SK-N-SH treated with all-trans-retinoic acid at 6 μM for 48 hours (cell line): ENCODE measurements at regions not wholly inside any gene's neighbourhood (a gene's known extent, or its start where the extent isn't known, plus 50 kb on each side); places are given as distances from the start of the nearest gene placed in this dataset.

Experiments
- ATAC-seq: fragments of 200-7000 bp; cut with Tn5 transposase; 3 replicates; pipeline ENCODE4 v1.9.1; 2020; ENCODE audit warnings: mild to moderate bottlenecking, moderate library complexity
- ARNTL ChIP-seq: fragments of 450-650 bp; formaldehyde crosslinking; IDR thresholded peaks from 2 replicates; pipeline ENCODE4 v1.5.0; 2020; ENCODE audit warnings: low read depth, mild to moderate bottlenecking, moderate library complexity, borderline replicate concordance
- BACH2 ChIP-seq: fragments of 250-450 bp; sonication (Bioruptor Pico); IDR thresholded peaks from 2 replicates; pipeline ENCODE4 v1.9.0; 2021; ENCODE audit warnings: mild to moderate bottlenecking, borderline replicate concordance
- CREB5 ChIP-seq: fragments of 250-450 bp; sonication (Bioruptor Pico); IDR thresholded peaks from 2 replicates; pipeline ENCODE4 v1.5.1; 2020; ENCODE audit warnings: low read depth, mild to moderate bottlenecking, moderate library complexity
- CSDC2 ChIP-seq: fragments of 250-450 bp; sonication (Bioruptor Pico); IDR thresholded peaks from 2 replicates; pipeline ENCODE4 v1.5.0; 2020; ENCODE audit warnings: mild to moderate bottlenecking, moderate library complexity
- ESRRG ChIP-seq: fragments of 250-450 bp; sonication (Bioruptor Pico); IDR thresholded peaks from 2 replicates; pipeline ENCODE4 v1.6.1; 2021; ENCODE audit warnings: mild to moderate bottlenecking
- GLIS3 ChIP-seq: fragments of 250-450 bp; sonication (Bioruptor Pico); IDR thresholded peaks from 2 replicates; pipeline ENCODE4 v1.5.0; 2020; ENCODE audit warnings: mild to moderate bottlenecking, moderate library complexity
- ISL1 ChIP-seq: fragments of 250-450 bp; sonication (Bioruptor Pico); IDR thresholded peaks from 2 replicates; pipeline ENCODE4 v2.1.2; 2022; ENCODE audit warnings: mild to moderate bottlenecking, moderate library complexity
- OSR1 ChIP-seq: fragments of 250-450 bp; sonication (Bioruptor Pico); IDR thresholded peaks from 2 replicates; pipeline ENCODE4 v1.8.0; 2022; ENCODE audit warnings: moderate library complexity, mild to moderate bottlenecking, inconsistent platforms
- POU6F1 ChIP-seq: fragments of 250-450 bp; sonication (Bioruptor Pico); IDR thresholded peaks from 2 replicates; pipeline ENCODE4 v1.8.0; 2021; ENCODE audit warnings: low read depth, mild to moderate bottlenecking, moderate library complexity, borderline replicate concordance
- PPARA ChIP-seq: fragments of 250-450 bp; sonication (Bioruptor Pico); IDR thresholded peaks from 2 replicates; pipeline ENCODE4 v1.5.0; 2020; ENCODE audit warnings: mild to moderate bottlenecking, borderline replicate concordance
- RARB ChIP-seq: fragments of 250-450 bp; sonication (Bioruptor Pico); IDR thresholded peaks from 2 replicates; pipeline ENCODE4 v1.8.0; 2021; ENCODE audit warnings: mild to moderate bottlenecking, moderate library complexity
- SNAI2 ChIP-seq: fragments of 250-450 bp; sonication (Bioruptor Pico); IDR thresholded peaks from 2 replicates; pipeline ENCODE4 v1.5.0; 2020; ENCODE audit warnings: mild to moderate bottlenecking, moderate library complexity
- TCF4 ChIP-seq: fragments of 250-450 bp; sonication (Bioruptor Pico); IDR thresholded peaks from 2 replicates; pipeline ENCODE4 v1.8.0; 2021; ENCODE audit warnings: mild to moderate bottlenecking, moderate library complexity, borderline replicate concordance
- TOX ChIP-seq: fragments of 250-450 bp; sonication (Bioruptor Pico); IDR thresholded peaks from 2 replicates; pipeline ENCODE4 v1.8.0; 2021; ENCODE audit warnings: mild to moderate bottlenecking, moderate library complexity, borderline replicate concordance
- TSHZ2 ChIP-seq: fragments of 250-450 bp; sonication (Bioruptor Pico); IDR thresholded peaks from 2 replicates; pipeline ENCODE4 v1.5.0; 2020; ENCODE audit warnings: mild to moderate bottlenecking, moderate library complexity
- ZC3H10 ChIP-seq: fragments of 250-450 bp; sonication (Bioruptor Pico); IDR thresholded peaks from 2 replicates; pipeline ENCODE4 v1.5.1; 2021; ENCODE audit warnings: mild to moderate bottlenecking, moderate library complexity
- ZFP3 ChIP-seq: fragments of 250-450 bp; sonication (Bioruptor Pico); IDR thresholded peaks from 2 replicates; pipeline ENCODE4 v1.5.0; 2020; ENCODE audit warnings: mild to moderate bottlenecking, moderate library complexity
- ZFP30 ChIP-seq: fragments of 450-650 bp; formaldehyde crosslinking; IDR thresholded peaks from 2 replicates; pipeline ENCODE4 v1.5.0; 2022; ENCODE audit warnings: mild to moderate bottlenecking, moderate library complexity
- ZNF565 ChIP-seq: fragments of 450-650 bp; formaldehyde crosslinking; conservative IDR thresholded peaks from 2 replicates; pipeline ENCODE4 v1.5.0; 2020; ENCODE audit warnings: low read depth, mild to moderate bottlenecking, moderate library complexity
- ZNF70 ChIP-seq: fragments of 450-650 bp; formaldehyde crosslinking; IDR thresholded peaks from 2 replicates; pipeline ENCODE4 v1.5.0; 2020; ENCODE audit warnings: mild to moderate bottlenecking, moderate library complexity
- ZNF8 ChIP-seq: fragments of 450-650 bp; formaldehyde crosslinking; IDR thresholded peaks from 2 replicates; pipeline ENCODE4 v1.5.0; 2020; ENCODE audit warnings: mild to moderate bottlenecking, moderate library complexity
- TF ChIP-seq, protein P1 (sequence below): fragments of 250-450 bp; sonication (Bioruptor Pico); IDR thresholded peaks from 2 replicates; pipeline ENCODE4 v1.8.0; 2020; ENCODE audit warnings: mild to moderate bottlenecking, moderate library complexity, borderline replicate concordance
- TF ChIP-seq, protein P2 (sequence below): fragments of 250-450 bp; sonication (Bioruptor Pico); IDR thresholded peaks from 2 replicates; pipeline ENCODE4 v1.5.1; 2021; ENCODE audit warnings: mild to moderate bottlenecking, moderate library complexity

- ATAC-seq, result peak; percentile 86
- no peak for TF ChIP-seq ZNF70
- no peak for TF ChIP-seq POU6F1 (CRISPR knock-in tag)
- TF ChIP-seq, protein P1, sequence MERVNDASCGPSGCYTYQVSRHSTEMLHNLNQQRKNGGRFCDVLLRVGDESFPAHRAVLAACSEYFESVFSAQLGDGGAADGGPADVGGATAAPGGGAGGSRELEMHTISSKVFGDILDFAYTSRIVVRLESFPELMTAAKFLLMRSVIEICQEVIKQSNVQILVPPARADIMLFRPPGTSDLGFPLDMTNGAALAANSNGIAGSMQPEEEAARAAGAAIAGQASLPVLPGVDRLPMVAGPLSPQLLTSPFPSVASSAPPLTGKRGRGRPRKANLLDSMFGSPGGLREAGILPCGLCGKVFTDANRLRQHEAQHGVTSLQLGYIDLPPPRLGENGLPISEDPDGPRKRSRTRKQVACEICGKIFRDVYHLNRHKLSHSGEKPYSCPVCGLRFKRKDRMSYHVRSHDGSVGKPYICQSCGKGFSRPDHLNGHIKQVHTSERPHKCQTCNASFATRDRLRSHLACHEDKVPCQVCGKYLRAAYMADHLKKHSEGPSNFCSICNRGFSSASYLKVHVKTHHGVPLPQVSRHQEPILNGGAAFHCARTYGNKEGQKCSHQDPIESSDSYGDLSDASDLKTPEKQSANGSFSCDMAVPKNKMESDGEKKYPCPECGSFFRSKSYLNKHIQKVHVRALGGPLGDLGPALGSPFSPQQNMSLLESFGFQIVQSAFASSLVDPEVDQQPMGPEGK (CRISPR knock-in tag), result peak; percentile 23
- peak; percentile 41; the same call in 1 of the 2 replicates for TF ChIP-seq TOX (CRISPR knock-in tag)
- no peak for TF ChIP-seq ARNTL (CRISPR knock-in tag)
- no peak for TF ChIP-seq BACH2 (CRISPR knock-in tag)
- TF ChIP-seq ZFP3 (CRISPR knock-in tag), result peak; percentile 57
- TF ChIP-seq OSR1 (CRISPR knock-in tag), result peak; percentile 56; the same call in 1 of the 2 replicates
- TF ChIP-seq CREB5, result no peak; the same call in 1 of the 2 replicates
- TF ChIP-seq ZNF565 (CRISPR knock-in tag), result no peak
- 0 out of 2 replicates have a peak, but pooled peaks have one; percentile 17 for TF ChIP-seq ZNF8 (CRISPR knock-in tag)
- no peak for TF ChIP-seq ZFP30 (CRISPR knock-in tag)
- no peak for TF ChIP-seq RARB
- TF ChIP-seq PPARA (CRISPR knock-in tag), result no peak
- peak; percentile 93 for TF ChIP-seq SNAI2 (CRISPR knock-in tag)
- no peak; the same call in 1 of the 2 replicates for TF ChIP-seq ESRRG (CRISPR knock-in tag)
- TF ChIP-seq ZC3H10 (CRISPR knock-in tag), result peak; percentile 73
- 0 out of 2 replicates have a peak, but pooled peaks have one; percentile 12 for TF ChIP-seq TSHZ2 (CRISPR knock-in tag)
- TF ChIP-seq GLIS3, result peak; percentile 45; the same call in 1 of the 2 replicates
- peak; percentile 73 for TF ChIP-seq ISL1
- TF ChIP-seq TCF4 (CRISPR knock-in tag), result no peak
- TF ChIP-seq, protein P2, sequence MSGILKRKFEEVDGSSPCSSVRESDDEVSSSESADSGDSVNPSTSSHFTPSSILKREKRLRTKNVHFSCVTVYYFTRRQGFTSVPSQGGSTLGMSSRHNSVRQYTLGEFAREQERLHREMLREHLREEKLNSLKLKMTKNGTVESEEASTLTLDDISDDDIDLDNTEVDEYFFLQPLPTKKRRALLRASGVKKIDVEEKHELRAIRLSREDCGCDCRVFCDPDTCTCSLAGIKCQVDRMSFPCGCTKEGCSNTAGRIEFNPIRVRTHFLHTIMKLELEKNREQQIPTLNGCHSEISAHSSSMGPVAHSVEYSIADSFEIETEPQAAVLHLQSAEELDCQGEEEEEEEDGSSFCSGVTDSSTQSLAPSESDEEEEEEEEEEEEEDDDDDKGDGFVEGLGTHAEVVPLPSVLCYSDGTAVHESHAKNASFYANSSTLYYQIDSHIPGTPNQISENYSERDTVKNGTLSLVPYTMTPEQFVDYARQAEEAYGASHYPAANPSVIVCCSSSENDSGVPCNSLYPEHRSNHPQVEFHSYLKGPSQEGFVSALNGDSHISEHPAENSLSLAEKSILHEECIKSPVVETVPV (CRISPR knock-in tag), result no peak
- peak; percentile 85; the same call in 1 of the 2 replicates for TF ChIP-seq CSDC2 (CRISPR knock-in tag)
Observed at GRCh38 chr9:115944166-115944948, 209.2 kb upstream of the PAPPA start.

GRCh38 chr9:115945009-115945431 lies 208.6 kb upstream of the PAPPA start:
- ATAC-seq, result no peak; the same call in 2 of the 3 replicates

More at GRCh38 chr9:115945009-115945431, 208.6 kb upstream of the PAPPA start:
- TF ChIP-seq CSDC2 (CRISPR knock-in tag) (no peak), RARB (no peak), ZFP3 (CRISPR knock-in tag) (no peak), ESRRG (CRISPR knock-in tag) (no peak), ARNTL (CRISPR knock-in tag) (no peak), ZC3H10 (CRISPR knock-in tag) (no peak), TOX (CRISPR knock-in tag) (no peak), ZNF565 (CRISPR knock-in tag) (no peak), PPARA (CRISPR knock-in tag) (no peak), ZNF8 (CRISPR knock-in tag) (no peak), TCF4 (CRISPR knock-in tag) (no peak)
- TF ChIP-seq, protein P1 (CRISPR knock-in tag), result no peak
- TF ChIP-seq, protein P2 (CRISPR knock-in tag), result no peak
- TF ChIP-seq, all 23 proteins: peak for 0
